Activated naive CD4-positive, alpha-beta T cell treated with anti-CD3 and anti-CD28 coated beads for 36 hours (primary cell): ENCODE measurements at regions not wholly inside any gene's neighbourhood (a gene's known extent, or its start where the extent isn't known, plus 50 kb on each side); places are given as distances from the start of the nearest gene placed in this dataset.
"Not testable (repeated sequence)": the region's sequence is repeated elsewhere in the genome, so short reads cannot be mapped to it uniquely, and the experiment has no call there.

Source experiments
- CTCF ChIA-PET: fragments of 350-600 bp; sonication (Branson Sonifier 250); formaldehyde crosslinking; loops from one replicate; lab custom pipeline; 2021; ENCODE audit warnings: antibody characterized with exemption; lab: Charles Lee
- DNase-seq: peaks from one replicate; pipeline ENCODE4 v3.0.0-alpha.2; 2020
- H3K27ac Mint-ChIP-seq: one replicate; pipeline ENCODE4 v1.8.0; 2021; ENCODE audit warnings: mild to moderate bottlenecking, mixed read lengths
- H3K27me3 Mint-ChIP-seq: one replicate; pipeline ENCODE4 v1.8.0; 2021; ENCODE audit warnings: low read depth, mixed read lengths
- H3K36me3 Mint-ChIP-seq: one replicate; pipeline ENCODE4 v1.8.0; 2021; ENCODE audit warnings: low read depth, mixed read lengths
- H3K4me1 Mint-ChIP-seq: one replicate; pipeline ENCODE4 v1.8.0; 2021; ENCODE audit warnings: low read depth, mixed read lengths
- H3K4me3 Mint-ChIP-seq: one replicate; pipeline ENCODE4 v1.8.0; 2021; ENCODE audit warnings: mild to moderate bottlenecking, moderate library complexity, mixed read lengths
- H3K9me3 Mint-ChIP-seq: one replicate; pipeline ENCODE4 v1.8.0; 2021; ENCODE audit warnings: mixed read lengths
- intact Hi-C: fragments of 100-400 bp; cut with micrococcal nuclease; formaldehyde crosslinking; loops from one replicate; pipeline ENCODE4 v1.15.1; 2023

DNA sequence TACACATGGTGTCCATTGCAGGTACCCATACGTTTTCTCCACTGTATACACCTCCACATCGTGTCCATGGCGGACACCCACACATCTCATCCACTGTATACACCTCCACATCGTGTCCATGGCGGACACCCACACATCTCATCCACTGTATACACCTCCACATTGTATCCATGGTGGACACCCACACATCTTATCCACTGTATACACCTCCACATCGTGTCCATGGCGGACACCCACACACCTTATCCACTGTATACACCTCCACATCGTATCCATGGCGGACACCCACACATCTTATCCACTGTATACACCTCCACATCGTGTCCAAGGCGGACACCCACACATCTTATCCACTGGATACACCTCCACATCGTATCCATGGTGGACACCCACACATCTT, 50.4 kb upstream of the TTC34 start:
- H3K27me3 Mint-ChIP-seq, DNase-seq, H3K9me3 Mint-ChIP-seq, H3K27ac Mint-ChIP-seq, H3K4me3 Mint-ChIP-seq, intact Hi-C loops, H3K36me3 Mint-ChIP-seq, CTCF ChIA-PET: not testable (repeated sequence)
- peaks cover 12% of the 10 kb centered on the region for H3K4me1 Mint-ChIP-seq

DNA sequence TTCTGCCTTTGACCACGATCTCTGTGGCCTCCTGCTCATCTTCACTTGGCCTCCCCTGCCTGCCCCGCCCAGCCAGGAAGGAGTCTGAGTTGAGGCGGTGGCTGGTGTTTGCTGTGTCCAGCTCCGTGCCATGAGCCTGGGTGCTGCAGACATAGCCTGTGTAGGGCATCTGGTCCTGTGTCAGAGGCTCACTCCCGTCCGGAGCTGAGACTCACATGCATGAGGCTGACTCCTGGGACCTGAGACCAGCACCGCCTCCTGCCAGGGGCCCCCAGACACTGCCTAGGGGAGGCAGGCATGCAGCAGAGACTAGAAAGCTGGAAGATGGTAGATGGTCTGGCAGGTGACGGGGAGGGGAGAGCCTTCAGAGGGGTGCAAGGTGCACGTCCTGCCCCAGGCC, 52.2 kb upstream of the TTC34 start:
- Mint-ChIP-seq H3K9me3 (peaks cover under 1% of the 10 kb centered on the region), H3K36me3 (no peaks in the 10 kb centered on the region), H3K4me1 (no peaks in the 10 kb centered on the region), H3K27me3 (no peaks in the 10 kb centered on the region), H3K4me3 (no peak overlapping the region), H3K27ac (no peak overlapping the region)
- CTCF ChIA-PET, result no interaction called here
- intact Hi-C loops, result no loop called here
- DNase-seq, result no peak

- Mint-ChIP-seq H3K4me1 (no peaks in the 10 kb centered on the region), H3K27ac (no peak overlapping the region), H3K27me3 (no peaks in the 10 kb centered on the region), H3K9me3 (peaks cover 3% of the 10 kb centered on the region), H3K36me3 (no peaks in the 10 kb centered on the region), H3K4me3 (no peak overlapping the region)
- intact Hi-C loops, result no loop called here
- no peak for DNase-seq
- CTCF ChIA-PET, result no interaction called here
Measured at GRCh38 chr1:2854151-2854550, 52.7 kb upstream of the TTC34 start.

GRCh38 chr1:2854611-2855010, 53.1 kb upstream of the TTC34 start:
- no peaks in the 10 kb centered on the region for H3K4me1 Mint-ChIP-seq
- no peaks in the 10 kb centered on the region for H3K27me3 Mint-ChIP-seq
- H3K36me3 Mint-ChIP-seq, result no peaks in the 10 kb centered on the region
- H3K9me3 Mint-ChIP-seq, result peaks cover 3% of the 10 kb centered on the region
- DNase-seq, result no peak
- intact Hi-C loops, result no loop called here
- no peak overlapping the region for H3K27ac Mint-ChIP-seq
- H3K4me3 Mint-ChIP-seq, result no peak overlapping the region
- CTCF ChIA-PET, result no interaction called here

DNA sequence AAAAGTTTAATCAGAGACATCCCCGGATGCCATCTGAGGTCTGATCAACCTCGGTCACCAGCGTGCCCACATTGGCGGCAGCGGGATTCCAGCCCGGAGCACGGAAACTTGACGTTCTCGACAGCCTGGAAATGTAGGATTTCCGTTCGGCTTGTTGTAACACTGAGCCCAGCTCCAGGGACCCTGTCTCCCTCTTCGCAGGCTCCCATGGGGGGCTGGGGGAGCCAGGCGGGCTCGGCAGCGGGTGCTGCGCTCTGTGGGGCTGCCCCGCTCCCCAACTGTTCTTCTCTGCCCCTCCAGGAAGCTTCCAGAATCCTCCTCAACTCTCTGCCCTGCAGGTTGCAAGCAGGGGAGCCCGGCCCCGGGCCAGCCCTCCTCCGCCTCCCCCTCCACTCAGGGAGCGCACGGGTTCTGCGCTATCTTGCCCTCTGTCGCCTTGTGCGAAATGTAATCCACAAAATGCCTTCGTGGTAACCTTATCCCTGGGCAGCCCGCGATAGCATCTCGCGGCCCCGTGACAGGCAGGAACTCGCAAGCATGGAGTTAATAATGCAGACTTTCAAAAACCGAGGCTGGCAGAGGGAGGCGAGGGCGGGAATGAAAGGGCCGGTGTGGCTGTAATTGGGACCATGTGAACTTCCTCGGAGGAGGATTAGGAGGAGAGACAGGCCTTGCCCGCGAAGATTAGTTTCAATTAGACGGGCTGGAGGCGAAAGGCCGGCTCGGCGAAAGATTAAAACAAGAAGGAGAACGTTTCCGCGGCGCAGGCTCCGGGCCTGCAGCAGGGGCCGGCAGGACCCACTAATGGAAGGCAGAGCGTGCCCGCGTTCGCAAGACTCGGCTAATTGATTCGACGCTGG, 53.9 kb upstream of the TTC34 start:
- no peak overlapping the region for H3K4me3 Mint-ChIP-seq
- no peak for DNase-seq
- H3K4me1 Mint-ChIP-seq, result no peaks in the 10 kb centered on the region
- H3K36me3 Mint-ChIP-seq, result no peaks in the 10 kb centered on the region
- CTCF ChIA-PET, result no interaction called here
- intact Hi-C loops, result no loop called here
- peaks cover 3% of the 10 kb centered on the region for H3K9me3 Mint-ChIP-seq
- no peak overlapping the region for H3K27ac Mint-ChIP-seq
- H3K27me3 Mint-ChIP-seq, result no peaks in the 10 kb centered on the region

DNA sequence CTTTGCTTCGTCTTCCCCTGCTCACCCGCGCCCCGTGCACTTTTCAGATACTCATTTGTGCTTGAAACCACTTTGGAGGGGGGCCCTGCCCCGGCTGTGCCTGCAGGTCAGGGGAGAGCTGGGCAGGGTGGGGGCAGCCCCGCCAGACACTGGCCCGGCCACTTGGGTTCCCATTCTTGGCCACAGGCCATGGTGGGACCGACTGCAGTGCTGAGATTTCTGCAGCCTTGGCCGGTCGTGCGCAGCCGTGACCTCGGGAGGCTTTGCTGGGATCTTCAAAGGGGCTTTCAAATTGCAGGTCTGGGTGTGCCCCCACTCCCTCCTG, 54.5 kb upstream of the TTC34 start:
- intact Hi-C loops, result no loop called here
- CTCF ChIA-PET, result no interaction called here
- Mint-ChIP-seq H3K36me3 (no peaks in the 10 kb centered on the region), H3K4me3 (no peak overlapping the region), H3K27ac (no peak overlapping the region), H3K4me1 (no peaks in the 10 kb centered on the region), H3K9me3 (peaks cover 3% of the 10 kb centered on the region), H3K27me3 (no peaks in the 10 kb centered on the region)
- DNase-seq, result no peak

DNA sequence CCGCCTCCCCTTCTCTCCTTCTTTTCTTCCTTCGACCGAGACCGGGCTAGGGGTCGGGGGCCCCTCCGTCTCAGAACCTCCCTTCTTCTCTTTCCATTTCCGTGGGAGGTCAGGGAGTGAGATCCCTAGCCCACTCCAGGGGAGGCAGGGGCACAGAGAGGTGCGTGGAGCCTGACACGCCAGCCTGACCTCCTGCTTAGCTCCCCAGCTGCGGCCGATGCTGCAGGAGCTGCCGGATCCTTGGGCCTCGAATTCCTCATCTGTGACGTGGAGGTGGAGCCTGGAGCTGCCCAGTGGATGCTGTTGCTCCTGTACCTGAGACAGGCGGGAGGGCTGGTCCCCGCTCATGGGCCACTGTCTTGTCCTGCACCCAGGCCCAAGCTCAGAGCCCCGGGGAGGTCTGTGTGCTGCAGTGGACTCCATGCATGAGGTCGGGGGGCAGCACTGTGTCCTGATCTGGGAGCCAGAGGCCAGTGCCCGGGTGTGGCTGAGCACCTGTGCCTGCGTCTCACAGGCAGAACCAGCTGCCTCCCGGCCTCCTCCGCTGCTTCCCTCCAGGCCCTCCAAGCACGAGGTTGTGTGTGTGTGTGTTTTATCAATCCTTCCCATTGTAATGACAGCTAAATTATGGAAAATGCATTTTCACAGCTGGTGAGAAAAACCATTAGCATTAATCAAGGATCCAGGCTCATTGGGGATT, 55.3 kb upstream of the TTC34 start:
- H3K9me3 Mint-ChIP-seq, result peaks cover 3% of the 10 kb centered on the region
- no peaks in the 10 kb centered on the region for H3K36me3 Mint-ChIP-seq

GRCh38 chr1:2857521-2857920, 56.0 kb upstream of the TTC34 start:
- Mint-ChIP-seq H3K4me1 (no peaks in the 10 kb centered on the region), H3K36me3 (no peaks in the 10 kb centered on the region), H3K27ac (no peak overlapping the region), H3K27me3 (no peaks in the 10 kb centered on the region), H3K9me3 (peaks cover 3% of the 10 kb centered on the region), H3K4me3 (no peak overlapping the region)
- DNase-seq, result no peak
- intact Hi-C loops, result no loop called here
- CTCF ChIA-PET, result no interaction called here

More for the DNA sequence above, 55.3 kb upstream of the TTC34 start:
- no peak for DNase-seq
- H3K4me1 Mint-ChIP-seq, result no peaks in the 10 kb centered on the region
- no peaks in the 10 kb centered on the region for H3K27me3 Mint-ChIP-seq
- intact Hi-C loops, result no loop called here
- CTCF ChIA-PET, result no interaction called here
- H3K27ac Mint-ChIP-seq, result no peak overlapping the region
- H3K4me3 Mint-ChIP-seq, result no peak overlapping the region

GRCh38 chr1:2858676-2859075, 57.2 kb upstream of the TTC34 start:
- no peak for DNase-seq
- H3K4me1 Mint-ChIP-seq, result no peaks in the 10 kb centered on the region
- H3K9me3 Mint-ChIP-seq, result peaks cover 3% of the 10 kb centered on the region
- no peak overlapping the region for H3K27ac Mint-ChIP-seq
- no peak overlapping the region for H3K4me3 Mint-ChIP-seq
- intact Hi-C loops, result no loop called here
- H3K36me3 Mint-ChIP-seq, result no peaks in the 10 kb centered on the region
- H3K27me3 Mint-ChIP-seq, result no peaks in the 10 kb centered on the region
- CTCF ChIA-PET, result no interaction called here

DNA sequence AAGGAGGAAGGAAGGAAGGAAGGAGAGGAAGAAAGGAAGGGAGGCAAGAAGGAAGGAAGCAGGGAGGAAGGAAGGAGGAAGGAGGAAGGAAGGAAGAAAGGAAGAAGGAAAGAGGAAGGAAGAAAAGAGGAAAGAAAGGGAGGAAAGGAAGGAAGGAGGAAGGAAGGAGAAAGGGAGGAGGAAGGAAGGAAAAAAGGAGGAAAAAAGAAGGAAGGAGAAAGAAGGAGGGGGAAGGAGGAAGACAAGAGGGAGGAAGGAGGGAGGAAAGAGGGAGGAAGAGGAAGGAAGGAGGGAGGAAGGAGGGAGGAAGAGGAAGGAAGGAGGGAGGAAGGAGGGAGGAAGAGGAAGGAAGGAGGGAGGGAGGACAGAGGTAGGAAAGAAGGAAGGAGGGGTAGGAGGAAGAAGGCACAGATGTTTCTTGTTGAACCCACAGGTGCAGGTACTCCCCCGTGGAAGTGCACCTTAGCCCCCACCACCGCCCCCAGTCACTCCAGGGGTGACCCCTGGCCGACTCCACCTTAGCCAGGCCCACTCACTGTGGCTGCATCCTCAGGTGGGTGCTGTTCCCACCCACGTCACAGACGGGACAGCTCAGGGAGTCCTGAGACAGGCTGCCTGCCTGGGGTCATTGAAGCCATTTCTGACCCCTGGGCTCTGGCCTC, 57.9 kb upstream of the TTC34 start:
- Mint-ChIP-seq H3K27me3 (no peaks in the 10 kb centered on the region), H3K27ac (no peak overlapping the region), H3K4me1 (no peaks in the 10 kb centered on the region), H3K9me3 (peaks cover 3% of the 10 kb centered on the region), H3K36me3 (no peaks in the 10 kb centered on the region), H3K4me3 (no peak overlapping the region)
- DNase-seq, result no peak
- intact Hi-C loops, result no loop called here
- CTCF ChIA-PET, result no interaction called here

DNA sequence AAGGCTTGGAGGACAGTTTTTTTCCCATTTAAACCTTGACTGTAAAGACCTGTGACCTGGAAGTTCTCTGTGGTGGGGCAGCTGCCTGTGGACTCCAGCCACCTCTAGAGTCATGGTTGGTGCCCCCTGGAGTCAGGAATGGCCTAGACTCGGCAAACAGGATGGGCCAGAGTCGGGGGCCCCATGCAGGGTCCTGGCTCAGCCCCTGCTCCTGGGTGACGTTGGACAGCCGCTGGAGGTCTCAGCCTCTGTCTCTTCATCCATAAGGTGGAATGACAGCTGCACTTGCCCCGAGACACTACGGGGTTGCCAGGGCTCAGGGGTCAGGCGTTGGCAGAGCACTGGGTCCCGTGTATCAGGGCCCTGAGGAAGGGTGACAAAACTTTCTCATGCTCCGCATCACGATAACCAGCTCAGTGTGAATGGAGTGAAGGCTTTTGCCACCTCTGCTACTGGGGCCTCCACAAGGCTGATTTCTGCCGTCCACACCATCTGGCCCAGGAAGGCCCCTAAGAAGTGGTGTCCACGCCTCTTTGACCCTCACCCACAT, 58.5 kb upstream of the TTC34 start:
- H3K27ac Mint-ChIP-seq, result no peak overlapping the region
- intact Hi-C loops, result no loop called here
- no peaks in the 10 kb centered on the region for H3K27me3 Mint-ChIP-seq
- DNase-seq, result no peak
- CTCF ChIA-PET, result no interaction called here
- H3K4me3 Mint-ChIP-seq, result no peak overlapping the region
- peaks cover 3% of the 10 kb centered on the region for H3K9me3 Mint-ChIP-seq
- no peaks in the 10 kb centered on the region for H3K36me3 Mint-ChIP-seq
- no peaks in the 10 kb centered on the region for H3K4me1 Mint-ChIP-seq

GRCh38 chr1:2860476-2861142, 59.1 kb upstream of the TTC34 start:
- Mint-ChIP-seq H3K9me3 (peaks cover 3% of the 10 kb centered on the region), H3K4me3 (no peak overlapping the region), H3K36me3 (no peaks in the 10 kb centered on the region), H3K27ac (no peak overlapping the region), H3K27me3 (no peaks in the 10 kb centered on the region), H3K4me1 (no peaks in the 10 kb centered on the region)
- CTCF ChIA-PET, result no interaction called here
- intact Hi-C loops, result no loop called here
- DNase-seq, result no peak
